Mucosa of rectum (tissue), 2 donors: ENCODE measurements at regions not wholly inside any gene's neighbourhood (a gene's known extent, or its start where the extent isn't known, plus 50 kb on each side); places are given as distances from the start of the nearest gene placed in this dataset.
"Not testable (repeated sequence)": the region's sequence is repeated elsewhere in the genome, so short reads cannot be mapped to it uniquely, and the experiment has no call there.

Experiments used
- H3K27ac ChIP-seq, 2 donors: one replicate each; pipeline ENCODE4 v1.7.0; 2013; ENCODE audit warnings: inconsistent platforms in 2 of 2, low read depth in 2 of 2, low read length in 2 of 2
- H3K27me3 ChIP-seq, 2 donors: one replicate each; pipeline ENCODE4 v1.7.0; 2013; ENCODE audit warnings: low read length in 2 of 2; ENCODE audit not compliant: control insufficient read depth in 2 of 2, insufficient read depth in 2 of 2
- H3K36me3 ChIP-seq, 2 donors: one replicate each; pipeline ENCODE4 v1.7.0; 2013; ENCODE audit warnings: low read length in 2 of 2; ENCODE audit not compliant: control insufficient read depth in 2 of 2, insufficient read depth in 2 of 2
- H3K4me1 ChIP-seq, 2 donors: one replicate each; pipeline ENCODE4 v1.7.0; 2013; ENCODE audit warnings: low read length in 2 of 2, mild to moderate bottlenecking in 1 of 2; ENCODE audit not compliant: control insufficient read depth in 2 of 2, insufficient read depth in 2 of 2
- H3K4me3 ChIP-seq, 2 donors: one replicate each; pipeline ENCODE4 v1.7.0; 2013; ENCODE audit warnings: low read length in 2 of 2
- H3K9ac ChIP-seq, 2 donors: one replicate each; pipeline ENCODE4 v1.7.0; 2013; ENCODE audit warnings: low read length in 2 of 2, low read depth in 1 of 2, mild to moderate bottlenecking in 1 of 2
- H3K9me3 ChIP-seq, 2 donors: one replicate each; pipeline ENCODE4 v1.7.0; 2013; ENCODE audit warnings: low read length in 2 of 2; ENCODE audit not compliant: control insufficient read depth in 2 of 2
- donor health status: healthy.
- donor health status: Normal muscosa, but diverticular disease.

- Histone ChIP-seq H3K9me3 (no peaks in the 10 kb centered on the region), H3K9ac (no peak overlapping the region), H3K4me3 (no peak overlapping the region), H3K4me1 (no peaks in the 10 kb centered on the region), H3K27me3 (no peaks in the 10 kb centered on the region), H3K27ac (no peak overlapping the region), H3K36me3 (no peaks in the 10 kb centered on the region)
Observed at GRCh38 chr6:159565181-159565710, 127.8 kb downstream of the SOD2 start.

DNA sequence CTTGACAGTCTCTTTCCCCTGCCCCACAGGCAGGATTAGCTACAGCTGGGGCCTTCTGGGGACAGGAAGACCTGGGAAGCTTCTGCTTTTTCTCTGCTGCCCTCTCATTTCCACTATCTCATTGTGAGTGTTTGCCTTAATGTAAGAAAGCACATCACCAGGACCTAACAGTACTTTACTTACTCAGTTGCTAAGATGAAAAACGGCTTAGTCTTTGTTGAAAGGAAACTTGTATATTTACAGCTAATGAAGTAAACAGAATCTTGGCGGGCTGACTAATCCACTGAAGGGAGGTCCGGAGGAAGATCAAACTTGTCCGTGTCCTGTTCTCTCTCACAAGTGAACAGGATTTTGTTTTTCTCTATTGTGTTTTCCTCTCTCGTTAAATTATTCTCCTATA lies 128.6 kb downstream of the SOD2 start:
- no peak overlapping the region for H3K4me3 ChIP-seq
- no peaks in the 10 kb centered on the region for H3K27me3 ChIP-seq
- no peaks in the 10 kb centered on the region for H3K36me3 ChIP-seq
- no peaks in the 10 kb centered on the region for H3K4me1 ChIP-seq
- H3K9me3 ChIP-seq = no peaks in the 10 kb centered on the region
- H3K27ac ChIP-seq = no peak overlapping the region
- H3K9ac ChIP-seq = no peak overlapping the region

- no peak overlapping the region for H3K4me3 ChIP-seq
- no peaks in the 10 kb centered on the region for H3K36me3 ChIP-seq
- H3K9me3 ChIP-seq = no peaks in the 10 kb centered on the region
- no peaks in the 10 kb centered on the region for H3K27me3 ChIP-seq
- no peak overlapping the region for H3K27ac ChIP-seq
- no peak overlapping the region for H3K9ac ChIP-seq
- H3K4me1 ChIP-seq = no peaks in the 10 kb centered on the region
Observed at GRCh38 chr6:159557031-159557430, 136.0 kb downstream of the SOD2 start.

DNA sequence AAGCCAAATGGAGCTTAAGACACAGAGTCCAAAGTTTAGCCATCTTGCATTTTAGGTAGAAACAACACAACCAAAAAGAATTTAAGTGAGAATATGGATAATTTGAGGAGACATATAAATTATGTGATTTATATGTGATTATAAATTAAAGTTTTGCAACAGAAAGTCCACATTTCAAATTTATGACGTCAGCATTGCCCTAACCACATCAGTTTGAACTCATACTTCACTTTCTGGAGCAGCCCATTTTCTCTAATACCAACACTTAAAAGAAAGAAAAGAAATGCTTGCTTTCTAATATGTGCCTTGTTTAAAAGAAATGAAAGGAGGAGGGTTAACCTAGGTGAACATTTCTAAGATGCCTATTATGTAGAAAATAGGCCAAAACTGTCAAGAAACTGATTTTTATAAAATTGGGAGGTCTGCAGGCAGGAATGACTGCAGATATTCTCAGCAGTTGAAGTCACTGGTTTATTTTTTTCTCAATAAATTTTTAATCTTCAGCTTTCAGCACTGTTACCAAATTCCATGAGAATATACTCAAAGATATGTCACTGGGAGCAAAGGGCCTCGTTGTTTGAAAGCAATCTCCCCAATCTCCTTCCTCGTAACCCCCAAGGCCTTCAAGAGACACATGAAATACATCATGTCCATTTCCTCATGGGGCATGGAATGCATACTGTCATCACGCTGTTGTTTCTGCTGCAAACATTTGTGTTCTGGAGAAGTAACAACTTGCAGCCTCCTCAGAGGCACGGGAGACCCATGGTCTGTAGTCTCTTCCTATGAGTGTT lies 137.8 kb downstream of the SOD2 start:
- Histone ChIP-seq H3K9me3 (no peaks in the 10 kb centered on the region), H3K4me3 (no peak overlapping the region), H3K4me1 (no peaks in the 10 kb centered on the region), H3K36me3 (no peaks in the 10 kb centered on the region), H3K27me3 (no peaks in the 10 kb centered on the region), H3K27ac (no peak overlapping the region), H3K9ac (no peak overlapping the region)

- Histone ChIP-seq H3K9ac (no peak overlapping the region), H3K36me3 (no peaks in the 10 kb centered on the region), H3K9me3 (no peaks in the 10 kb centered on the region), H3K27ac (no peak overlapping the region), H3K27me3 (no peaks in the 10 kb centered on the region), H3K4me3 (no peak overlapping the region), H3K4me1 (no peaks in the 10 kb centered on the region)
Observed at GRCh38 chr6:159541296-159541695, 151.7 kb downstream of the SOD2 start.

- Histone ChIP-seq H3K36me3 (no peaks in the 10 kb centered on the region), H3K27me3 (no peaks in the 10 kb centered on the region), H3K9me3 (no peaks in the 10 kb centered on the region), H3K9ac (no peak overlapping the region), H3K27ac (no peak overlapping the region), H3K4me1 (no peaks in the 10 kb centered on the region), H3K4me3 (no peak overlapping the region)
Observed at GRCh38 chr6:159540883-159541282, 152.2 kb downstream of the SOD2 start.

DNA sequence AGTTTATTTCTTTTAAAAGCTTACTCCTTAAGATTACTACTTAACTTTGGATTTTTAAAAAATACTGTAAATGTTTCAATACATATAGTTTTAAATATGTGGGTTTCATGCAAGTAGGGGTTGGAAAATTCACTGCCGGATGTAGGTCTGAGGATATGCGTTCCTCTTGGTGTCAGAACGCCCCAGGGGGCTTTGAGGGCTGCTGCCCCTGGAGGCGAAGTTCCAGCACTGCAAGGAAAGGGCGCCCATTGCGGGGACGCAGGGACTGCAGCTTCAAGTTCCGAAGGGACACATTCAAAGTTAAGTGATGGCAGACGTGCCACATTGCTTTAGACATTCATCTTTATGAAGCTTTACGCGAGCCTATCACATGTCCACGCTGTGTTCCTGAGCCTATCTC lies 152.9 kb downstream of the SOD2 start:
- Histone ChIP-seq H3K36me3 (no peaks in the 10 kb centered on the region), H3K9ac (no peak overlapping the region), H3K4me1 (no peaks in the 10 kb centered on the region), H3K27me3 (no peaks in the 10 kb centered on the region), H3K27ac (no peak overlapping the region), H3K4me3 (no peak overlapping the region), H3K9me3 (no peaks in the 10 kb centered on the region)

- not testable (repeated sequence) for H3K9me3 ChIP-seq, H3K27me3 ChIP-seq, H3K27ac ChIP-seq, H3K9ac ChIP-seq, H3K36me3 ChIP-seq, H3K4me3 ChIP-seq, H3K4me1 ChIP-seq
Observed at GRCh38 chr6:159538031-159538430, 155.0 kb downstream of the SOD2 start.

DNA sequence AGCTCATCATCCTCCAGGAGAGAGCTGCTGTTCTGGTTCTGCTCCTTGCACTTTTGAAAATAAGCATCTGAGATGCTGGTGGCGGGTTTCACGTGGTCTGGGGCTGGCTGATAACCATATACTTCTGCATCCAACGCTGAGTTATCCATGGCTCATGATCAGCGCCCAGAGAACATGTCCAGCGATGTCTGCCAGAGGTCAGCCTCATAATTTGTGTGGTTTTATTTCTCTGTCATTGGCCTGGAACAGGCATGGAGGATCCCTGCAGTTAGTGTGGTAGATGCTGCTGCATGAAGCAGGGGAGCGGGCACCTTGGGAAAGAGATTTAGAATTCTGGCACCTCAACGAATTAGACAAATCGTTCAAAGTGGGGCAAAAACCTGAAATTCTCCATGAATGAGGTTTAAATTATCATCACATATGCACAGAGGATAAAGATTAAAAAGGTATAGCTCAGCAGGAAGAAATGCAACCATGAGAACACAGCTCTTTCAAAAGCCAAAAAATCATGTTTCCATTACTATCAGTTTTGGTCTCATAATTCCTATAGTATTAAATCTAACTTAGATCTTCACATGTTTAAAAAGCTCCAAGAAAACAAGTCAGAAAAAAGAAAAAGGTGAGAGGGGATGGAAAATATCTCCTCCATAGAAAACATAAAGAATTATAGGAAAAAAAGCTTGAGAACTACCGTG lies 157.2 kb downstream of the SOD2 start:
- Histone ChIP-seq H3K27ac (no peak overlapping the region), H3K4me1 (no peaks in the 10 kb centered on the region), H3K4me3 (no peak overlapping the region), H3K9ac (no peak overlapping the region), H3K36me3 (no peaks in the 10 kb centered on the region), H3K9me3 (no peaks in the 10 kb centered on the region), H3K27me3 (no peaks in the 10 kb centered on the region)

- no peaks in the 10 kb centered on the region for H3K27me3 ChIP-seq
- no peaks in the 10 kb centered on the region for H3K9me3 ChIP-seq
- no peak overlapping the region for H3K4me3 ChIP-seq
- no peak overlapping the region for H3K9ac ChIP-seq
- no peaks in the 10 kb centered on the region for H3K36me3 ChIP-seq
- no peaks in the 10 kb centered on the region for H3K4me1 ChIP-seq
- H3K27ac ChIP-seq = no peak overlapping the region
Observed at GRCh38 chr6:159533568-159533967, 159.5 kb downstream of the SOD2 start.
